Breast epithelium (tissue), 3 donors: ENCODE measurements at regions not wholly inside any gene's neighbourhood (a gene's known extent, or its start where the extent isn't known, plus 50 kb on each side); places are given as distances from the start of the nearest gene placed in this dataset.

Experiments
- CTCF ChIP-seq, 3 donors: fragments of 450-650 bp; IDR thresholded peaks; one replicate each; pipeline ENCODE4 v1.5.1; 2016 to 2017; ENCODE audit warnings: antibody characterized with exemption in 3 of 3, mild to moderate bottlenecking in 3 of 3, moderate library complexity in 3 of 3
- POLR2A ChIP-seq: fragments of 450-650 bp; IDR thresholded peaks from one replicate; pipeline ENCODE4 v1.6.1; 2016; ENCODE audit warnings: antibody characterized with exemption, mild to moderate bottlenecking, moderate library complexity

GRCh38 chr3:118573912-118574311, 460.7 kb downstream of the IGSF11 start:
- TF ChIP-seq CTCF (IDR thresholded peaks at IDR 0.05): no peak
- TF ChIP-seq POLR2A: no peak
